ENCODE measurements at regions not wholly inside any gene's neighbourhood (a gene's known extent, or its start where the extent isn't known, plus 50 kb on each side); places are given as distances from the start of the nearest gene placed in this dataset.

GRCh38 chr5:136763548-136763947 lies 398.2 kb upstream of the TRPC7 start:
- TF ChIP-seq CTCF (IDR thresholded peaks at IDR 0.05) (no peak), ZFX (IDR thresholded peaks at IDR 0.05; ENCODE audit: borderline replicate concordance) (no peak)

Measured in 22Rv1 (cell line).